ENCODE measurements at regions not wholly inside any gene's neighbourhood (a gene's known extent, or its start where the extent isn't known, plus 50 kb on each side); places are given as distances from the start of the nearest gene placed in this dataset.

- H3K4me1 ChIP-seq (ENCODE audit: control insufficient read depth in 2 of 3, insufficient read depth in 2 of 3, low read depth in 1 of 3, low read length in 3 of 3), result no peaks in the 10 kb centered on the region
- H3K9me3 ChIP-seq (ENCODE audit: control insufficient read depth in 2 of 3, insufficient read depth in 1 of 3, low read length in 3 of 3), result no peaks in the 10 kb centered on the region
- no peak for DNase-seq
- no peaks in the 10 kb centered on the region for H3K36me3 ChIP-seq (ENCODE audit: control insufficient read depth in 2 of 3, insufficient read depth in 3 of 3, low read length in 3 of 3)
- no peak overlapping the region for H3K4me3 ChIP-seq (ENCODE audit: low read length in 3 of 3)
- no peak overlapping the region for H3K9ac ChIP-seq (ENCODE audit: low read length in 3 of 3)
- TF ChIP-seq CTCF (IDR thresholded peaks at IDR 0.05; ENCODE audit: borderline replicate concordance, extremely low read depth, insufficient read depth), result no peak
- FAIRE-seq, result no peak
- H3K27ac ChIP-seq (ENCODE audit: low read depth in 2 of 2, low read length in 2 of 2), result no peak overlapping the region
- intact Hi-C loops (cut with DNase I), result no loop called here
- H3K27me3 ChIP-seq (ENCODE audit: control insufficient read depth, insufficient read depth, low read length), result no peaks in the 10 kb centered on the region
Observed at GRCh38 chr1:10852018-10852417, 55.6 kb upstream of the CASZ1 start.

DNA sequence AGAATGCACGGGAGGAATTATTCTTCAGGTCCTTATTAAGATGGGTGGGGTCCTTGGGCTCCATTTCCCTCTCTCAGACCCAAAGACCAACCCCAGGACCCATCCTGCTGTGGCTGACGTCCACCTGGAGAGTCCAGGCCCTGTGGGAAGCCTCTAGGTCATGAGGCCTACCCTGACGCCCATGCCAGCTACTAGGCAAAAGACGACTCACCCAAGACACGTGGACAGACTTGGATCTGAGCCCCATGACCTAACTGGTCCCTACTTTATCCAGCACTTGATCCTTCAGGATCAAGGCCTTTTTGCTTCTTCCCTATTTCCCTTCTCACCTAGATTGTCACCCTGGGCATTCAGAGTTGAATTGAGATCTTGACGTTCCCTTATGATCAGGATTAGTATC is 56.0 kb upstream of the CASZ1 start:
- intact Hi-C loops (cut with DNase I), result no loop called here
- FAIRE-seq, result no peak
- no peak for TF ChIP-seq CTCF (IDR thresholded peaks at IDR 0.05; ENCODE audit: borderline replicate concordance, extremely low read depth, insufficient read depth)

DNA sequence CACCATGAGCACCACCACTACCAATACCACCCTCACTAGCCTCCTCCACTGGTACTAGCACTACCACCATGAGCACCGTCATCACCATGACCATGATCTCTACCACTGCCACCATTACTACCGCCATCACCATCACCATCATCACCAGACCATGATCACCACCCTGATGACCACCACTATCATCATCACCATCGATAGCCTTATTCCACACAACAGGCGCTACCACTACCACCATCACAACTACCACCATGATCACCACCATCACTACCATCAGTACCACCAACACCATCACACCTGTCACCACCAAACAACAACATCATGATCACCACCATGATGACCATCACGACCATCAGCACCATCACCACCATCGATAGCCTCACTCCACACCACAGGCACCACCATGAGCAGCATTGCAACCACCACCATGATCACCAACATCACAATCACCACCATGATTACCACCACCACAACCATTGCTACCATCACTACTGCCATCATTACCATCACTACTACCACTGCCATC is 56.6 kb upstream of the CASZ1 start:
- FAIRE-seq, result no peak
- Histone ChIP-seq H3K27me3 (ENCODE audit: control insufficient read depth, insufficient read depth, low read length) (no peaks in the 10 kb centered on the region), H3K27ac (ENCODE audit: low read depth in 2 of 2, low read length in 2 of 2) (no peak overlapping the region), H3K9me3 (ENCODE audit: control insufficient read depth in 2 of 3, insufficient read depth in 1 of 3, low read length in 3 of 3) (no peaks in the 10 kb centered on the region), H3K4me3 (ENCODE audit: low read length in 3 of 3) (no peak overlapping the region), H3K4me1 (ENCODE audit: control insufficient read depth in 2 of 3, insufficient read depth in 2 of 3, low read depth in 1 of 3, low read length in 3 of 3) (no peaks in the 10 kb centered on the region), H3K9ac (ENCODE audit: low read length in 3 of 3) (no peak overlapping the region), H3K36me3 (ENCODE audit: control insufficient read depth in 2 of 3, insufficient read depth in 3 of 3, low read length in 3 of 3) (no peaks in the 10 kb centered on the region)
- no peak for DNase-seq
- TF ChIP-seq CTCF (IDR thresholded peaks at IDR 0.05; ENCODE audit: borderline replicate concordance, extremely low read depth, insufficient read depth), result no peak
- intact Hi-C loops (cut with DNase I), result no loop called here

More for the DNA sequence above, 56.0 kb upstream of the CASZ1 start:
- no peaks in the 10 kb centered on the region for H3K27me3 ChIP-seq (ENCODE audit: control insufficient read depth, insufficient read depth, low read length)
- H3K9ac ChIP-seq (ENCODE audit: low read length in 3 of 3), result no peak overlapping the region
- H3K36me3 ChIP-seq (ENCODE audit: control insufficient read depth in 2 of 3, insufficient read depth in 3 of 3, low read length in 3 of 3), result no peaks in the 10 kb centered on the region
- no peaks in the 10 kb centered on the region for H3K9me3 ChIP-seq (ENCODE audit: control insufficient read depth in 2 of 3, insufficient read depth in 1 of 3, low read length in 3 of 3)
- H3K4me3 ChIP-seq (ENCODE audit: low read length in 3 of 3), result no peak overlapping the region
- H3K4me1 ChIP-seq (ENCODE audit: control insufficient read depth in 2 of 3, insufficient read depth in 2 of 3, low read depth in 1 of 3, low read length in 3 of 3), result no peaks in the 10 kb centered on the region
- H3K27ac ChIP-seq (ENCODE audit: low read depth in 2 of 2, low read length in 2 of 2), result no peak overlapping the region
- DNase-seq, result no peak

- Histone ChIP-seq H3K36me3 (ENCODE audit: control insufficient read depth in 2 of 3, insufficient read depth in 3 of 3, low read length in 3 of 3) (no peaks in the 10 kb centered on the region), H3K9me3 (ENCODE audit: control insufficient read depth in 2 of 3, insufficient read depth in 1 of 3, low read length in 3 of 3) (no peaks in the 10 kb centered on the region), H3K4me3 (ENCODE audit: low read length in 3 of 3) (no peak overlapping the region), H3K27me3 (ENCODE audit: control insufficient read depth, insufficient read depth, low read length) (no peaks in the 10 kb centered on the region), H3K9ac (ENCODE audit: low read length in 3 of 3) (no peak overlapping the region), H3K27ac (ENCODE audit: low read depth in 2 of 2, low read length in 2 of 2) (no peak overlapping the region), H3K4me1 (ENCODE audit: control insufficient read depth in 2 of 3, insufficient read depth in 2 of 3, low read depth in 1 of 3, low read length in 3 of 3) (no peaks in the 10 kb centered on the region)
- intact Hi-C loops (cut with DNase I), result no loop called here
- TF ChIP-seq CTCF (IDR thresholded peaks at IDR 0.05; ENCODE audit: borderline replicate concordance, extremely low read depth, insufficient read depth), result no peak
- DNase-seq (no peak), FAIRE-seq (no peak)
Observed at GRCh38 chr1:10853701-10854100, 57.3 kb upstream of the CASZ1 start.
